ENCODE measurements at regions not wholly inside any gene's neighbourhood (a gene's known extent, or its start where the extent isn't known, plus 50 kb on each side); places are given as distances from the start of the nearest gene placed in this dataset.

GRCh38 chr14:97299661-97300060 is 502.5 kb downstream of the VRK1 start:
- peak; percentile 15; the same call in 1 of the 2 replicates for TF ChIP-seq CTCF (IDR thresholded peaks at IDR 0.05)
- TF ChIP-seq ZFX (IDR thresholded peaks at IDR 0.05; ENCODE audit: borderline replicate concordance) = no peak
